ENCODE measurements at regions not wholly inside any gene's neighbourhood (a gene's known extent, or its start where the extent isn't known, plus 50 kb on each side); places are given as distances from the start of the nearest gene placed in this dataset.

- no peak for TF ChIP-seq POLR2AphosphoS5 (IDR thresholded peaks at IDR 0.05; ENCODE audit: low read depth, low read length)
- no peak for TF ChIP-seq REST (IDR thresholded peaks at IDR 0.05; ENCODE audit: insufficient read depth in 1 of 2, low read depth in 2 of 2, low read length in 2 of 2)
- TF ChIP-seq TAF1 (IDR thresholded peaks at IDR 0.05; ENCODE audit: borderline replicate concordance, insufficient read depth, low read length), result no peak
Observed at GRCh38 chr16:64579712-64580111, 542.2 kb downstream of the CDH11 start.

All from PFSK-1 (cell line).